ENCODE measurements at regions not wholly inside any gene's neighbourhood (a gene's known extent, or its start where the extent isn't known, plus 50 kb on each side); places are given as distances from the start of the nearest gene placed in this dataset.
"Not testable (repeated sequence)": the region's sequence is repeated elsewhere in the genome, so short reads cannot be mapped to it uniquely, and the experiment has no call there.

- H3K4me3 Mint-ChIP-seq; H3K4me3 ChIP-seq (replicated peaks in 1 of 3; ENCODE audit: low read depth in 2 of 3, low read length in 3 of 3); H4K20me1 ChIP-seq (ENCODE audit: insufficient read depth, low read length); H3K4me2 ChIP-seq (replicated peaks; ENCODE audit: extremely low read depth, low read length, poor library complexity, severe bottlenecking); H2AFZ ChIP-seq (ENCODE audit: insufficient read depth, low read depth, low read length, poor library complexity, severe bottlenecking); DNase-seq; H3K9ac ChIP-seq (ENCODE audit: insufficient read depth, low read length, poor library complexity, severe bottlenecking); H3K27me3 Mint-ChIP-seq (ENCODE audit: low read depth in 3 of 3); H3K27me3 ChIP-seq (ENCODE audit: control insufficient read depth in 2 of 2, insufficient read depth in 2 of 2, low read length in 2 of 2); intact Hi-C loops (cut with micrococcal nuclease); H3K79me2 ChIP-seq (ENCODE audit: insufficient read depth, low read length); H3K4me1 ChIP-seq (ENCODE audit: control insufficient read depth in 1 of 2, insufficient read depth in 2 of 2, low read length in 2 of 2); H3K27ac ChIP-seq (ENCODE audit: low read depth in 1 of 2, low read length in 2 of 2); H3K27ac Mint-ChIP-seq; H3K9me3 Mint-ChIP-seq; H3K36me3 Mint-ChIP-seq; H3K9me3 ChIP-seq (replicated peaks in 1 of 2; ENCODE audit: control insufficient read depth in 1 of 2, insufficient read depth in 1 of 2, low read length in 2 of 2); H3K36me3 ChIP-seq (replicated peaks in 1 of 2; ENCODE audit: control insufficient read depth in 1 of 2, insufficient read depth in 2 of 2, low read length in 2 of 2): not testable (repeated sequence)
- peaks cover 11% of the 10 kb centered on the region for H3K4me1 Mint-ChIP-seq
These were observed 1245.1 kb downstream of the RPIA start for GRCh38 chr2:89936559-89936958.

- H3K4me3 Mint-ChIP-seq; H3K4me3 ChIP-seq (replicated peaks in 1 of 3; ENCODE audit: low read depth in 2 of 3, low read length in 3 of 3); H3K27me3 Mint-ChIP-seq (ENCODE audit: low read depth in 3 of 3); H4K20me1 ChIP-seq (ENCODE audit: insufficient read depth, low read length); H2AFZ ChIP-seq (ENCODE audit: insufficient read depth, low read depth, low read length, poor library complexity, severe bottlenecking); H3K9me3 Mint-ChIP-seq; H3K4me2 ChIP-seq (replicated peaks; ENCODE audit: extremely low read depth, low read length, poor library complexity, severe bottlenecking); H3K36me3 ChIP-seq (replicated peaks in 1 of 2; ENCODE audit: control insufficient read depth in 1 of 2, insufficient read depth in 2 of 2, low read length in 2 of 2); H3K9ac ChIP-seq (ENCODE audit: insufficient read depth, low read length, poor library complexity, severe bottlenecking); H3K27ac ChIP-seq (ENCODE audit: low read depth in 1 of 2, low read length in 2 of 2); H3K27ac Mint-ChIP-seq; H3K36me3 Mint-ChIP-seq; H3K4me1 ChIP-seq (ENCODE audit: control insufficient read depth in 1 of 2, insufficient read depth in 2 of 2, low read length in 2 of 2); H3K27me3 ChIP-seq (ENCODE audit: control insufficient read depth in 2 of 2, insufficient read depth in 2 of 2, low read length in 2 of 2); intact Hi-C loops (cut with micrococcal nuclease); H3K79me2 ChIP-seq (ENCODE audit: insufficient read depth, low read length); H3K9me3 ChIP-seq (replicated peaks in 1 of 2; ENCODE audit: control insufficient read depth in 1 of 2, insufficient read depth in 1 of 2, low read length in 2 of 2); DNase-seq: not testable (repeated sequence)
- TF ChIP-seq, protein P1, sequence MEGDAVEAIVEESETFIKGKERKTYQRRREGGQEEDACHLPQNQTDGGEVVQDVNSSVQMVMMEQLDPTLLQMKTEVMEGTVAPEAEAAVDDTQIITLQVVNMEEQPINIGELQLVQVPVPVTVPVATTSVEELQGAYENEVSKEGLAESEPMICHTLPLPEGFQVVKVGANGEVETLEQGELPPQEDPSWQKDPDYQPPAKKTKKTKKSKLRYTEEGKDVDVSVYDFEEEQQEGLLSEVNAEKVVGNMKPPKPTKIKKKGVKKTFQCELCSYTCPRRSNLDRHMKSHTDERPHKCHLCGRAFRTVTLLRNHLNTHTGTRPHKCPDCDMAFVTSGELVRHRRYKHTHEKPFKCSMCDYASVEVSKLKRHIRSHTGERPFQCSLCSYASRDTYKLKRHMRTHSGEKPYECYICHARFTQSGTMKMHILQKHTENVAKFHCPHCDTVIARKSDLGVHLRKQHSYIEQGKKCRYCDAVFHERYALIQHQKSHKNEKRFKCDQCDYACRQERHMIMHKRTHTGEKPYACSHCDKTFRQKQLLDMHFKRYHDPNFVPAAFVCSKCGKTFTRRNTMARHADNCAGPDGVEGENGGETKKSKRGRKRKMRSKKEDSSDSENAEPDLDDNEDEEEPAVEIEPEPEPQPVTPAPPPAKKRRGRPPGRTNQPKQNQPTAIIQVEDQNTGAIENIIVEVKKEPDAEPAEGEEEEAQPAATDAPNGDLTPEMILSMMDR (IDR thresholded peaks at IDR 0.05), result peak; percentile 63
- peaks cover 11% of the 10 kb centered on the region for H3K4me1 Mint-ChIP-seq
- 92% methylated on average over 2 of the region's 5 CpGs for WGBS (ENCODE audit: insufficient coverage)
These were observed 1247.3 kb downstream of the RPIA start for GRCh38 chr2:89938756-89939155.

- DNase-seq; H3K4me1 ChIP-seq (ENCODE audit: control insufficient read depth in 1 of 2, insufficient read depth in 2 of 2, low read length in 2 of 2); H3K4me3 ChIP-seq (replicated peaks in 1 of 3; ENCODE audit: low read depth in 2 of 3, low read length in 3 of 3); H3K4me2 ChIP-seq (replicated peaks; ENCODE audit: extremely low read depth, low read length, poor library complexity, severe bottlenecking); H3K36me3 Mint-ChIP-seq; H3K27ac ChIP-seq (ENCODE audit: low read depth in 1 of 2, low read length in 2 of 2); H3K9me3 ChIP-seq (replicated peaks in 1 of 2; ENCODE audit: control insufficient read depth in 1 of 2, insufficient read depth in 1 of 2, low read length in 2 of 2); H3K27me3 Mint-ChIP-seq (ENCODE audit: low read depth in 3 of 3); intact Hi-C loops (cut with micrococcal nuclease); H3K27ac Mint-ChIP-seq; H3K36me3 ChIP-seq (replicated peaks in 1 of 2; ENCODE audit: control insufficient read depth in 1 of 2, insufficient read depth in 2 of 2, low read length in 2 of 2); H3K9ac ChIP-seq (ENCODE audit: insufficient read depth, low read length, poor library complexity, severe bottlenecking); H3K27me3 ChIP-seq (ENCODE audit: control insufficient read depth in 2 of 2, insufficient read depth in 2 of 2, low read length in 2 of 2); H3K79me2 ChIP-seq (ENCODE audit: insufficient read depth, low read length); H4K20me1 ChIP-seq (ENCODE audit: insufficient read depth, low read length); H3K4me1 Mint-ChIP-seq; H3K9me3 Mint-ChIP-seq; H3K4me3 Mint-ChIP-seq; H2AFZ ChIP-seq (ENCODE audit: insufficient read depth, low read depth, low read length, poor library complexity, severe bottlenecking): not testable (repeated sequence)
- no CpG with 5 or more reads among the region's 6 CpGs for WGBS (ENCODE audit: insufficient coverage)
These were observed 1252.8 kb downstream of the RPIA start for GRCh38 chr2:89944267-89944666.

GRCh38 chr2:89945004-89945616 lies 1253.6 kb downstream of the RPIA start:
- intact Hi-C loops (cut with micrococcal nuclease); H3K27me3 ChIP-seq (ENCODE audit: control insufficient read depth in 2 of 2, insufficient read depth in 2 of 2, low read length in 2 of 2); H3K4me1 Mint-ChIP-seq; H3K79me2 ChIP-seq (ENCODE audit: insufficient read depth, low read length); H3K4me3 ChIP-seq (replicated peaks in 1 of 3; ENCODE audit: low read depth in 2 of 3, low read length in 3 of 3); H3K36me3 Mint-ChIP-seq; H3K27me3 Mint-ChIP-seq (ENCODE audit: low read depth in 3 of 3); H3K36me3 ChIP-seq (replicated peaks in 1 of 2; ENCODE audit: control insufficient read depth in 1 of 2, insufficient read depth in 2 of 2, low read length in 2 of 2); H3K27ac Mint-ChIP-seq; H3K27ac ChIP-seq (ENCODE audit: low read depth in 1 of 2, low read length in 2 of 2); H3K4me3 Mint-ChIP-seq; H3K9me3 ChIP-seq (replicated peaks in 1 of 2; ENCODE audit: control insufficient read depth in 1 of 2, insufficient read depth in 1 of 2, low read length in 2 of 2); DNase-seq; H3K4me1 ChIP-seq (ENCODE audit: control insufficient read depth in 1 of 2, insufficient read depth in 2 of 2, low read length in 2 of 2); H3K9me3 Mint-ChIP-seq; H4K20me1 ChIP-seq (ENCODE audit: insufficient read depth, low read length); H2AFZ ChIP-seq (ENCODE audit: insufficient read depth, low read depth, low read length, poor library complexity, severe bottlenecking); H3K9ac ChIP-seq (ENCODE audit: insufficient read depth, low read length, poor library complexity, severe bottlenecking); H3K4me2 ChIP-seq (replicated peaks; ENCODE audit: extremely low read depth, low read length, poor library complexity, severe bottlenecking): not testable (repeated sequence)
- WGBS (ENCODE audit: insufficient coverage), result no CpG with 5 or more reads among the region's 6 CpGs

Measured in CD14-positive monocyte (primary cell).